ENCODE measurements at regions not wholly inside any gene's neighbourhood (a gene's known extent, or its start where the extent isn't known, plus 50 kb on each side); places are given as distances from the start of the nearest gene placed in this dataset.

DNA sequence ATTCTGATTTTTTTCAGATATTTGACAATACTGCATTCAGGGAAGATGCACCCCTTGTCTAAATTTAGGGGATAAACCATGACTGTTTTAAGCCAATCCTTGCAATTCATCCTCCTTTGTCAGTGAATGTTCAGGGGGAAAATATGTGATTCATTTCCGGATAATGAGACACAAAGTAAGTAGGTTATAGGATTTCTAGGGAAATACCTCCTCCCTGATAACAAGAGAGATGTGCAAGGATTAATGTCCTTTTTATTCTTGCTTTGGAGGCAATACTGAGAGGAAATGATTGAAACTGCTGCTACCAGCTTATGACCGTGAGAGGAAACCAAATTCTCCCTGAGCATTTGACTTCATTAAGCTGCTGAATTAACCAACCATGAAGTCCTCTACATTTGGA lies 161.3 kb upstream of the EYA4 start:
- Histone ChIP-seq H4K20me1 (ENCODE audit: insufficient read depth, low read length) (no peaks in the 10 kb centered on the region), H3F3A (ENCODE audit: insufficient read depth, low read length) (no peaks in the 10 kb centered on the region), H3K79me2 (ENCODE audit: insufficient read depth, low read length) (no peaks in the 10 kb centered on the region), H3K9ac (ENCODE audit: low read length) (no peak overlapping the region), H3K9me3 (ENCODE audit: low read length) (no peaks in the 10 kb centered on the region), H3K4me1 (ENCODE audit: insufficient read depth, low read length, severe bottlenecking) (no peaks in the 10 kb centered on the region), H3K27ac (ENCODE audit: low read depth, low read length, poor library complexity, severe bottlenecking) (no peak overlapping the region), H3K9me2 (ENCODE audit: low read depth, low read length) (no peaks in the 10 kb centered on the region), H3K36me3 (ENCODE audit: insufficient read depth, low read length) (no peaks in the 10 kb centered on the region), H3K27me3 (ENCODE audit: insufficient read depth, low read length) (no peaks in the 10 kb centered on the region), H3K4me3 (ENCODE audit: low read depth, low read length, poor library complexity, severe bottlenecking) (no peak overlapping the region), H3K4me2 (ENCODE audit: low read length) (no peak overlapping the region), H2AFZ (ENCODE audit: low read length) (no peak overlapping the region)
- TF ChIP-seq, protein P1, sequence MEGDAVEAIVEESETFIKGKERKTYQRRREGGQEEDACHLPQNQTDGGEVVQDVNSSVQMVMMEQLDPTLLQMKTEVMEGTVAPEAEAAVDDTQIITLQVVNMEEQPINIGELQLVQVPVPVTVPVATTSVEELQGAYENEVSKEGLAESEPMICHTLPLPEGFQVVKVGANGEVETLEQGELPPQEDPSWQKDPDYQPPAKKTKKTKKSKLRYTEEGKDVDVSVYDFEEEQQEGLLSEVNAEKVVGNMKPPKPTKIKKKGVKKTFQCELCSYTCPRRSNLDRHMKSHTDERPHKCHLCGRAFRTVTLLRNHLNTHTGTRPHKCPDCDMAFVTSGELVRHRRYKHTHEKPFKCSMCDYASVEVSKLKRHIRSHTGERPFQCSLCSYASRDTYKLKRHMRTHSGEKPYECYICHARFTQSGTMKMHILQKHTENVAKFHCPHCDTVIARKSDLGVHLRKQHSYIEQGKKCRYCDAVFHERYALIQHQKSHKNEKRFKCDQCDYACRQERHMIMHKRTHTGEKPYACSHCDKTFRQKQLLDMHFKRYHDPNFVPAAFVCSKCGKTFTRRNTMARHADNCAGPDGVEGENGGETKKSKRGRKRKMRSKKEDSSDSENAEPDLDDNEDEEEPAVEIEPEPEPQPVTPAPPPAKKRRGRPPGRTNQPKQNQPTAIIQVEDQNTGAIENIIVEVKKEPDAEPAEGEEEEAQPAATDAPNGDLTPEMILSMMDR (IDR thresholded peaks at IDR 0.05; ENCODE audit: low read length) = no peak
- no peak for TF ChIP-seq EZH2 (IDR thresholded peaks at IDR 0.05; ENCODE audit: borderline replicate concordance, low read length)

DNA sequence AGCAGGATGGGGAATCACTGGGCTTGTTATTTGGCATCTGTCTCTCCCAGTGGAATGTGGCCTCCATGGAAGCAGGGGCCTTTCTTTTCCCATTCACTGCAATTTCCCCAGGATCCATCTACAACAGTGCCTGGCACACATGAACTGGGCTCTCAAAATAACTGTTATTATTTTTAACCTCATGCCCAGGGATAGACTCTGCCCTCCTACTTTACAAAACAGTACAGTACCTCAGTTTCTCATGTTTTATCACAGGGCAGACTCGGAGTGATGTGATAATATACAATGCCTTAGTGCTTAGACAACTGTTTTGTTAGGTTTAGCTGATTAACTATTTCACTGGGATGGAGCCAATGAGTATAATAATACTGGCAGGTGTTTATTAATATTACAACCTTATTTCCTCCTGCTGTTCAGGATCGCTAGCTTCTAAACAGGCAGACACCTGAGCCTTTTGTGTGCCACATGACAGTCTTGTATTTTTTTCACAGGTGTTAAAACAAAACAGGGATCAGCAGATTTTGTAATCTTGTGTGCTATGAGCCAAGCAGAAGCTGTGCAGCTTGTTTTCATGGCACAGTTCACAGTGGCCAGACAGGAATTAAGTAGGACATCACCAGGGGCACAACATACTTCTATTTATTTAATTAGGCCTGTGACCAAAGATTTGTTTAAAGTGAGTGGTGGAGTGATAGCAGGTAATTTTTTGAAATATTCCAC lies 157.7 kb upstream of the EYA4 start:
- no peak overlapping the region for H3K9ac ChIP-seq (ENCODE audit: low read length)
- no peaks in the 10 kb centered on the region for H3K27me3 ChIP-seq (ENCODE audit: insufficient read depth, low read length)
- H3K27ac ChIP-seq (ENCODE audit: low read depth, low read length, poor library complexity, severe bottlenecking) = no peak overlapping the region
- no peak overlapping the region for H2AFZ ChIP-seq (ENCODE audit: low read length)
- H3F3A ChIP-seq (ENCODE audit: insufficient read depth, low read length) = no peaks in the 10 kb centered on the region
- no peaks in the 10 kb centered on the region for H3K9me3 ChIP-seq (ENCODE audit: low read length)
- TF ChIP-seq, protein P1 (IDR thresholded peaks at IDR 0.05; ENCODE audit: low read length) = no peak
- TF ChIP-seq EZH2 (IDR thresholded peaks at IDR 0.05; ENCODE audit: borderline replicate concordance, low read length) = no peak
- no peak overlapping the region for H3K4me3 ChIP-seq (ENCODE audit: low read depth, low read length, poor library complexity, severe bottlenecking)
- no peaks in the 10 kb centered on the region for H4K20me1 ChIP-seq (ENCODE audit: insufficient read depth, low read length)
- no peak overlapping the region for H3K4me2 ChIP-seq (ENCODE audit: low read length)
- H3K79me2 ChIP-seq (ENCODE audit: insufficient read depth, low read length) = no peaks in the 10 kb centered on the region
- no peaks in the 10 kb centered on the region for H3K9me2 ChIP-seq (ENCODE audit: low read depth, low read length)
- no peaks in the 10 kb centered on the region for H3K36me3 ChIP-seq (ENCODE audit: insufficient read depth, low read length)
- H3K4me1 ChIP-seq (ENCODE audit: insufficient read depth, low read length, severe bottlenecking) = no peaks in the 10 kb centered on the region

DNA sequence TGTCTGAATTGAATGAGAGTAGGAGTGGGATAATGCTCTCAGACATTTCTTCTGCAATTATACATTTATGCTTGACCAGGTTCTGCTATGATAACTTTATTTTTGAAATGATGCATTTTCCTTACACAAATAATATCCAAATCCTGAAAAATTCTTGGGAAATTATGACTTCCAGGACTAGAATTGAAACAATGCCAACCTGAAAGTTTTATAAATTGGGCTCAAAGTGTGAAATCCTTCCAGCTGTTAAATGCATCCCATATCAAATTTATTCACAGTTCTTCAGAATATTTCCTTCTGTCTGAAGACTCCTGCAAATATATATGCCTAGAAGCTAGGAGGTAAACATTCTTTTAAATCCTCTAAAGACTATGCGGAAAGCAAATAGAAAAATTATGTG lies 155.7 kb upstream of the EYA4 start:
- Histone ChIP-seq H3K27ac (ENCODE audit: low read depth, low read length, poor library complexity, severe bottlenecking) (no peak overlapping the region), H3F3A (ENCODE audit: insufficient read depth, low read length) (no peaks in the 10 kb centered on the region), H3K27me3 (ENCODE audit: insufficient read depth, low read length) (no peaks in the 10 kb centered on the region), H3K9ac (ENCODE audit: low read length) (no peak overlapping the region), H4K20me1 (ENCODE audit: insufficient read depth, low read length) (no peaks in the 10 kb centered on the region), H2AFZ (ENCODE audit: low read length) (no peak overlapping the region), H3K79me2 (ENCODE audit: insufficient read depth, low read length) (no peaks in the 10 kb centered on the region), H3K9me2 (ENCODE audit: low read depth, low read length) (no peaks in the 10 kb centered on the region), H3K4me3 (ENCODE audit: low read depth, low read length, poor library complexity, severe bottlenecking) (no peak overlapping the region), H3K9me3 (ENCODE audit: low read length) (no peaks in the 10 kb centered on the region), H3K4me2 (ENCODE audit: low read length) (no peak overlapping the region), H3K36me3 (ENCODE audit: insufficient read depth, low read length) (no peaks in the 10 kb centered on the region), H3K4me1 (ENCODE audit: insufficient read depth, low read length, severe bottlenecking) (no peaks in the 10 kb centered on the region)
- no peak for TF ChIP-seq EZH2 (IDR thresholded peaks at IDR 0.05; ENCODE audit: borderline replicate concordance, low read length)

DNA sequence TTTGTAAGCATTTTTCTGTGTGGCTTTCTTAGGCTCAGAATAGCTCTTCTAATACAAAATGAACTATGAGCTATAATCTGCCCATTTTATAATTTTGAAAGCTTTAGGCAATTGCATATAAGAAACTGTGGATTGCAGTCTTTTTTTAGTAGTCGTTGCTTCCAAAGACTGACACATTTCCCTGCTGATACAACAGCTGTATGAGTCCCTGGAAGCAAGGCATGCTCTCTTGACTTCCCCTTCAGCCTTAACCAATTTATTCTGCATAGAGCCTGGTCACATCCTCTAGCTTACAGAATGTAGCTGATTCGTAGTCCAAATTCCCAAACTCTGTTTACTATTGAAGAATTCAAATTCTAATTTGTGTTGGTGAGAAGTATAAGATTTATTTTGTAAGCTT lies 155.3 kb upstream of the EYA4 start:
- H3K4me2 ChIP-seq (ENCODE audit: low read length) = no peak overlapping the region
- H3K4me3 ChIP-seq (ENCODE audit: low read depth, low read length, poor library complexity, severe bottlenecking) = no peak overlapping the region
- no peaks in the 10 kb centered on the region for H3K9me3 ChIP-seq (ENCODE audit: low read length)
- no peaks in the 10 kb centered on the region for H3K79me2 ChIP-seq (ENCODE audit: insufficient read depth, low read length)
- H4K20me1 ChIP-seq (ENCODE audit: insufficient read depth, low read length) = no peaks in the 10 kb centered on the region
- H3F3A ChIP-seq (ENCODE audit: insufficient read depth, low read length) = no peaks in the 10 kb centered on the region
- H3K36me3 ChIP-seq (ENCODE audit: insufficient read depth, low read length) = no peaks in the 10 kb centered on the region
- TF ChIP-seq, protein P1 (IDR thresholded peaks at IDR 0.05; ENCODE audit: low read length) = no peak
- no peak for TF ChIP-seq EZH2 (IDR thresholded peaks at IDR 0.05; ENCODE audit: borderline replicate concordance, low read length)
- no peak overlapping the region for H3K9ac ChIP-seq (ENCODE audit: low read length)
- no peak overlapping the region for H3K27ac ChIP-seq (ENCODE audit: low read depth, low read length, poor library complexity, severe bottlenecking)
- no peak overlapping the region for H2AFZ ChIP-seq (ENCODE audit: low read length)
- no peaks in the 10 kb centered on the region for H3K27me3 ChIP-seq (ENCODE audit: insufficient read depth, low read length)
- no peaks in the 10 kb centered on the region for H3K4me1 ChIP-seq (ENCODE audit: insufficient read depth, low read length, severe bottlenecking)
- H3K9me2 ChIP-seq (ENCODE audit: low read depth, low read length) = no peaks in the 10 kb centered on the region

Measured in OCI-LY1 (cell line).